ENCODE measurements at regions not wholly inside any gene's neighbourhood (a gene's known extent, or its start where the extent isn't known, plus 50 kb on each side); places are given as distances from the start of the nearest gene placed in this dataset.

DNA sequence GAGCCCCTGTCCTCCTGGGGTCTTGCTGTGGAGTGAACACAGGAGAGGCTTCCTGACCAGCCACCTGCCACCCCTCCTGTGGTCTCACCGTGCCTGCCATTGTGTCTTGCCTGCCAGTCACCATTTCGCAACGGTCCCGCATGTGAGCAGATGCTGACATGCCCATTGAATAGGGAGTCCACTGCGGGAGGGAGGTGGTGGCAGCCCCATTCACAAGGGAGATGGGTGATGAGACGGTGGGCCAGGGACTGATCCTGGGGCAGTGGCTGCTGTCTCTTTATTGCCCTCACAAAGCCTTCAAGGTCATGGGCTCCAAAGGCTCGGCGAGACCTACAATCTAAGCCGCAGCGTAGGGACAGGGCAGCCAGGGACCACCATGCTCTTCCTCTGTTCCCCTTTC is 76.0 kb upstream of the NPTX2 start:
- Histone ChIP-seq H3K9me3 (ENCODE audit: control insufficient read depth, insufficient read depth, low read depth, low read length) (no peaks in the 10 kb centered on the region), H3K9ac (ENCODE audit: insufficient read depth, low read length) (no peak overlapping the region), H3K36me3 (ENCODE audit: control insufficient read depth, insufficient read depth, low read length) (no peaks in the 10 kb centered on the region), H3K27me3 (ENCODE audit: control insufficient read depth, insufficient read depth, low read length) (no peaks in the 10 kb centered on the region), H3K4me2 (ENCODE audit: extremely low read depth, insufficient read depth, low read length) (no peak overlapping the region), H4K20me1 (ENCODE audit: control insufficient read depth, extremely low read depth, insufficient read depth, low read length) (no peaks in the 10 kb centered on the region), H2AFZ (ENCODE audit: low read length) (no peak overlapping the region), H3K79me2 (ENCODE audit: control insufficient read depth, insufficient read depth, low read length) (no peaks in the 10 kb centered on the region), H3K27ac (ENCODE audit: insufficient read depth, low read length) (no peak overlapping the region), H3K4me1 (ENCODE audit: control insufficient read depth, extremely low read depth, insufficient read depth, low read length) (no peaks in the 10 kb centered on the region), H3K4me3 (replicated peaks in 1 of 4; ENCODE audit: control extremely low read depth in 1 of 4, insufficient read depth in 1 of 4, low read depth in 3 of 4, low read length in 4 of 4) (no peak overlapping the region)
- TF ChIP-seq, protein P1, sequence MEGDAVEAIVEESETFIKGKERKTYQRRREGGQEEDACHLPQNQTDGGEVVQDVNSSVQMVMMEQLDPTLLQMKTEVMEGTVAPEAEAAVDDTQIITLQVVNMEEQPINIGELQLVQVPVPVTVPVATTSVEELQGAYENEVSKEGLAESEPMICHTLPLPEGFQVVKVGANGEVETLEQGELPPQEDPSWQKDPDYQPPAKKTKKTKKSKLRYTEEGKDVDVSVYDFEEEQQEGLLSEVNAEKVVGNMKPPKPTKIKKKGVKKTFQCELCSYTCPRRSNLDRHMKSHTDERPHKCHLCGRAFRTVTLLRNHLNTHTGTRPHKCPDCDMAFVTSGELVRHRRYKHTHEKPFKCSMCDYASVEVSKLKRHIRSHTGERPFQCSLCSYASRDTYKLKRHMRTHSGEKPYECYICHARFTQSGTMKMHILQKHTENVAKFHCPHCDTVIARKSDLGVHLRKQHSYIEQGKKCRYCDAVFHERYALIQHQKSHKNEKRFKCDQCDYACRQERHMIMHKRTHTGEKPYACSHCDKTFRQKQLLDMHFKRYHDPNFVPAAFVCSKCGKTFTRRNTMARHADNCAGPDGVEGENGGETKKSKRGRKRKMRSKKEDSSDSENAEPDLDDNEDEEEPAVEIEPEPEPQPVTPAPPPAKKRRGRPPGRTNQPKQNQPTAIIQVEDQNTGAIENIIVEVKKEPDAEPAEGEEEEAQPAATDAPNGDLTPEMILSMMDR (conservative IDR thresholded peaks at IDR 0.05 in 1 of 2, IDR thresholded peaks at IDR 0.05 in 1 of 2; ENCODE audit: low read depth in 1 of 2, low read length in 2 of 2): no peak
- no peak for TF ChIP-seq EZH2 (IDR thresholded peaks at IDR 0.05; ENCODE audit: low read length, missing control alignments)
- DNase-seq (ENCODE audit: low read depth in 2 of 2): no peak

- H3K9me3 ChIP-seq (ENCODE audit: control insufficient read depth, insufficient read depth, low read depth, low read length): no peaks in the 10 kb centered on the region
- H3K27me3 ChIP-seq (ENCODE audit: control insufficient read depth, insufficient read depth, low read length): no peaks in the 10 kb centered on the region
- no peak overlapping the region for H3K4me2 ChIP-seq (ENCODE audit: extremely low read depth, insufficient read depth, low read length)
- H3K27ac ChIP-seq (ENCODE audit: insufficient read depth, low read length): no peak overlapping the region
- H3K79me2 ChIP-seq (ENCODE audit: control insufficient read depth, insufficient read depth, low read length): no peaks in the 10 kb centered on the region
- no peaks in the 10 kb centered on the region for H4K20me1 ChIP-seq (ENCODE audit: control insufficient read depth, extremely low read depth, insufficient read depth, low read length)
- no peak for TF ChIP-seq EZH2 (IDR thresholded peaks at IDR 0.05; ENCODE audit: low read length, missing control alignments)
- TF ChIP-seq, protein P1 (conservative IDR thresholded peaks at IDR 0.05 in 1 of 2, IDR thresholded peaks at IDR 0.05 in 1 of 2; ENCODE audit: low read depth in 1 of 2, low read length in 2 of 2): no peak
- no peak overlapping the region for H2AFZ ChIP-seq (ENCODE audit: low read length)
- H3K9ac ChIP-seq (ENCODE audit: insufficient read depth, low read length): no peak overlapping the region
- DNase-seq (ENCODE audit: low read depth in 2 of 2): no peak
- no peaks in the 10 kb centered on the region for H3K36me3 ChIP-seq (ENCODE audit: control insufficient read depth, insufficient read depth, low read length)
- no peaks in the 10 kb centered on the region for H3K4me1 ChIP-seq (ENCODE audit: control insufficient read depth, extremely low read depth, insufficient read depth, low read length)
- H3K4me3 ChIP-seq (replicated peaks in 1 of 4; ENCODE audit: control extremely low read depth in 1 of 4, insufficient read depth in 1 of 4, low read depth in 3 of 4, low read length in 4 of 4): no peak overlapping the region
These were observed 77.2 kb upstream of the NPTX2 start for GRCh38 chr7:98539865-98540264.

DNA sequence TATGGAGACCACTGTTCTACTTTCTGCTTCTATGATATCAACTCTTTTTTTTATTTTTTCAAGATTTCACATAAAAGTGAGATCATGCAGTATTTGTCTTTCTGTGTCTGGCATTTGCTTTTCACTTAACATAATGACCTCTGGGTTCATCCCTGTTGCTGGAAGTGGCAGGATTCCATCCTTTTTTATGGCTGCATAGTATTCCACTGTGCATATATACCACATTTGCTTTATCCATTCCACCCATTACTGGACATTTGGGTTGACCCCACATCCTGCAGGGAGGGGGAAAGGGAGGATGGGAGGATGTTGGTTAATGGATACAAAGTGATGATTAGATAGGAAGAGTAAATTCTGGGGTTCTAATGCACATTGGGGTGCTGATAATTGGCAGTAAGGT is 80.3 kb upstream of the NPTX2 start:
- Histone ChIP-seq H3K27ac (ENCODE audit: insufficient read depth, low read length) (no peak overlapping the region), H3K79me2 (ENCODE audit: control insufficient read depth, insufficient read depth, low read length) (no peaks in the 10 kb centered on the region), H3K9ac (ENCODE audit: insufficient read depth, low read length) (no peak overlapping the region), H2AFZ (ENCODE audit: low read length) (no peak overlapping the region), H3K4me3 (replicated peaks in 1 of 4; ENCODE audit: control extremely low read depth in 1 of 4, insufficient read depth in 1 of 4, low read depth in 3 of 4, low read length in 4 of 4) (no peak overlapping the region), H3K27me3 (ENCODE audit: control insufficient read depth, insufficient read depth, low read length) (no peaks in the 10 kb centered on the region), H3K4me1 (ENCODE audit: control insufficient read depth, extremely low read depth, insufficient read depth, low read length) (no peaks in the 10 kb centered on the region), H4K20me1 (ENCODE audit: control insufficient read depth, extremely low read depth, insufficient read depth, low read length) (no peaks in the 10 kb centered on the region), H3K36me3 (ENCODE audit: control insufficient read depth, insufficient read depth, low read length) (no peaks in the 10 kb centered on the region), H3K4me2 (ENCODE audit: extremely low read depth, insufficient read depth, low read length) (no peak overlapping the region), H3K9me3 (ENCODE audit: control insufficient read depth, insufficient read depth, low read depth, low read length) (no peaks in the 10 kb centered on the region)
- TF ChIP-seq, protein P1 (conservative IDR thresholded peaks at IDR 0.05 in 1 of 2, IDR thresholded peaks at IDR 0.05 in 1 of 2; ENCODE audit: low read depth in 1 of 2, low read length in 2 of 2): no peak
- TF ChIP-seq EZH2 (IDR thresholded peaks at IDR 0.05; ENCODE audit: low read length, missing control alignments): no peak
- DNase-seq (ENCODE audit: low read depth in 2 of 2): no peak

Measured in fibroblast of lung (primary cell).